ENCODE measurements at regions not wholly inside any gene's neighbourhood (a gene's known extent, or its start where the extent isn't known, plus 50 kb on each side); places are given as distances from the start of the nearest gene placed in this dataset.

GRCh38 chr3:170643831-170644230 lies 58.0 kb upstream of the SLC7A14 start:
- DNase-seq = no peak

GRCh38 chr3:170642882-170643601 lies 57.2 kb upstream of the SLC7A14 start:
- no peak for DNase-seq

- DNase-seq = no peak
Observed at GRCh38 chr3:170641510-170642236, 55.8 kb upstream of the SLC7A14 start.

GRCh38 chr3:170640737-170641171 lies 54.9 kb upstream of the SLC7A14 start:
- no peak for DNase-seq

- DNase-seq = no peak
Observed at GRCh38 chr3:170638988-170639387, 53.1 kb upstream of the SLC7A14 start.

GRCh38 chr3:170637306-170637705 lies 51.4 kb upstream of the SLC7A14 start:
- DNase-seq = no peak

- no peak for DNase-seq
Observed at GRCh38 chr3:170636400-170636973, 50.6 kb upstream of the SLC7A14 start.
